Mesodermal cell (in vitro differentiated cells): ENCODE measurements at regions not wholly inside any gene's neighbourhood (a gene's known extent, or its start where the extent isn't known, plus 50 kb on each side); places are given as distances from the start of the nearest gene placed in this dataset.
A peak's percentile ranks its signal among the peaks of the same experiment; 100 is the strongest.
"Not testable (repeated sequence)": the region's sequence is repeated elsewhere in the genome, so short reads cannot be mapped to it uniquely, and the experiment has no call there.

Experiments used
- H3K27ac ChIP-seq: 2 replicates; pipeline ENCODE4 v1.7.0; 2013; ENCODE audit warnings: mild to moderate bottlenecking, low read depth, low read length, moderate library complexity; ENCODE audit not compliant: severe bottlenecking
- H3K36me3 ChIP-seq: 2 replicates; pipeline ENCODE4 v1.7.1; 2013; ENCODE audit warnings: mild to moderate bottlenecking, low read length, moderate library complexity; ENCODE audit not compliant: control insufficient read depth, insufficient read depth
- H3K4me1 ChIP-seq: one replicate; pipeline ENCODE4 v1.7.1; 2013; ENCODE audit warnings: mild to moderate bottlenecking, low read length; ENCODE audit not compliant: insufficient read depth, control insufficient read depth, poor library complexity, severe bottlenecking
- H3K4me3 ChIP-seq: 2 replicates; pipeline ENCODE4 v1.7.0; 2013; ENCODE audit warnings: low read length, control low read depth, mild to moderate bottlenecking; ENCODE audit not compliant: insufficient read depth, poor library complexity, severe bottlenecking; ENCODE audit errors: extremely low read depth
- H3K9me3 ChIP-seq: 2 replicates; pipeline ENCODE4 v1.7.1; 2013; ENCODE audit warnings: mild to moderate bottlenecking, low read length, moderate library complexity; ENCODE audit not compliant: control insufficient read depth
- WGBS, 2 experiments: methylation state at CpG; one replicate each; pipeline ENCODE4 v1.1.5; 2013; ENCODE audit warnings: missing lambda C conversion rate in 2 of 2; ENCODE audit not compliant: insufficient coverage in 2 of 2; 5-methylcytosine and 5-hydroxymethylcytosine counted together

GRCh38 chr2:132220589-132220988 is 58.8 kb upstream of the ANKRD30BL start:
- not testable (repeated sequence) for H3K36me3 ChIP-seq, H3K4me3 ChIP-seq, H3K9me3 ChIP-seq, H3K27ac ChIP-seq, H3K4me1 ChIP-seq
- WGBS, 2 experiments: 89 to 95% methylated on average over 7 to 10 of the region's 28 CpGs

GRCh38 chr2:132221886-132222285 is 60.1 kb upstream of the ANKRD30BL start:
- whole genome bisulfite sequencing, 2 experiments: no CpG with 5 or more reads among the region's 30 CpGs

GRCh38 chr2:132252191-132252893 is 90.6 kb upstream of the ANKRD30BL start:
- Histone ChIP-seq H3K9me3 (no peaks in the 10 kb centered on the region), H3K27ac (no peak overlapping the region), H3K4me3 (no peak overlapping the region), H3K4me1 (no peaks in the 10 kb centered on the region), H3K36me3 (no peaks in the 10 kb centered on the region)
- WGBS, 2 experiments: 91 to 96% methylated on average over 12 to 21 of the region's 38 CpGs

More at GRCh38 chr2:132221886-132222285, 60.1 kb upstream of the ANKRD30BL start:
- H3K4me1 ChIP-seq, H3K36me3 ChIP-seq, H3K27ac ChIP-seq, H3K9me3 ChIP-seq, H3K4me3 ChIP-seq: not testable (repeated sequence)

GRCh38 chr2:132252894-132253264 is 91.1 kb upstream of the ANKRD30BL start:
- H3K4me1 ChIP-seq: no peaks in the 10 kb centered on the region
- WGBS, 2 experiments: 94 to 96% methylated on average over 8 to 10 of the region's 17 CpGs
- H3K9me3 ChIP-seq: no peaks in the 10 kb centered on the region
- no peak overlapping the region for H3K27ac ChIP-seq
- H3K36me3 ChIP-seq: no peaks in the 10 kb centered on the region
- no peak overlapping the region for H3K4me3 ChIP-seq

GRCh38 chr2:132253496-132254305 is 91.9 kb upstream of the ANKRD30BL start:
- H3K36me3 ChIP-seq: no peaks in the 10 kb centered on the region
- H3K27ac ChIP-seq: no peak overlapping the region
- no peak overlapping the region for H3K4me3 ChIP-seq
- no peaks in the 10 kb centered on the region for H3K9me3 ChIP-seq
- WGBS, 2 experiments: 93 to 94% methylated on average over 24 to 40 of the region's 50 CpGs
- no peaks in the 10 kb centered on the region for H3K4me1 ChIP-seq

- H3K36me3 ChIP-seq, H3K4me3 ChIP-seq, H3K4me1 ChIP-seq, H3K27ac ChIP-seq, H3K9me3 ChIP-seq: not testable (repeated sequence)
- WGBS, 2 experiments: 92 to 94% methylated on average over 20 to 21 of the region's 25 CpGs
Observed at GRCh38 chr2:132254306-132254919, 92.7 kb upstream of the ANKRD30BL start.

GRCh38 chr2:132255714-132256113 is 94.0 kb upstream of the ANKRD30BL start:
- Histone ChIP-seq H3K27ac (no peak overlapping the region), H3K9me3 (no peaks in the 10 kb centered on the region), H3K4me1 (no peaks in the 10 kb centered on the region), H3K4me3 (no peak overlapping the region), H3K36me3 (no peaks in the 10 kb centered on the region)
- WGBS, 2 experiments: 81 to 96% methylated on average over 6 to 12 of the region's 16 CpGs

- H3K9me3 ChIP-seq: no peaks in the 10 kb centered on the region
- WGBS, 2 experiments: 95 to 96% methylated on average over 42 to 55 of the region's 68 CpGs
Observed at GRCh38 chr2:132256251-132256902, 94.6 kb upstream of the ANKRD30BL start.

GRCh38 chr2:132256903-132257300 is 95.2 kb upstream of the ANKRD30BL start:
- not testable (repeated sequence) for H3K4me1 ChIP-seq, H3K27ac ChIP-seq, H3K9me3 ChIP-seq, H3K36me3 ChIP-seq, H3K4me3 ChIP-seq
- 93% methylated on average over 25 to 30 of the region's 34 CpGs for WGBS, 2 experiments

More at GRCh38 chr2:132256251-132256902, 94.6 kb upstream of the ANKRD30BL start:
- no peaks in the 10 kb centered on the region for H3K4me1 ChIP-seq
- no peak overlapping the region for H3K27ac ChIP-seq
- H3K36me3 ChIP-seq: no peaks in the 10 kb centered on the region
- no peak overlapping the region for H3K4me3 ChIP-seq

GRCh38 chr2:132257301-132258171 is 95.8 kb upstream of the ANKRD30BL start:
- H3K9me3 ChIP-seq, H3K36me3 ChIP-seq, H3K4me1 ChIP-seq, H3K27ac ChIP-seq: not testable (repeated sequence)
- WGBS, 2 experiments: 74 to 82% methylated on average over 34 to 45 of the region's 79 CpGs
- H3K4me3 ChIP-seq: peak overlapping the region; percentile 11
